Smooth muscle cell (in vitro differentiated cells): ENCODE measurements at regions not wholly inside any gene's neighbourhood (a gene's known extent, or its start where the extent isn't known, plus 50 kb on each side); places are given as distances from the start of the nearest gene placed in this dataset.
A peak's percentile ranks its signal among the peaks of the same experiment; 100 is the strongest.
"Not testable (repeated sequence)": the region's sequence is repeated elsewhere in the genome, so short reads cannot be mapped to it uniquely, and the experiment has no call there.

Source experiments
- DNase-seq: peaks from one replicate; lab custom pipeline; 2025; ENCODE audit not compliant: unreplicated experiment; lab: John Stamatoyannopoulos, UW
- H2AFZ ChIP-seq: fragments of 200-600 bp; sonication (generic); 2 replicates; pipeline ENCODE4 v1.6.0; 2016; ENCODE audit warnings: antibody characterized with exemption, low read depth, mild to moderate bottlenecking
- H3F3A ChIP-seq: fragments of 200-600 bp; sonication (generic); 2 replicates; pipeline ENCODE4 v1.6.0; 2017; ENCODE audit warnings: antibody characterized with exemption, low read depth
- H3K27ac ChIP-seq: fragments of 200-600 bp; sonication (generic); 2 replicates; pipeline ENCODE4 v1.5.1; 2016; ENCODE audit warnings: low read depth, mild to moderate bottlenecking
- H3K27me3 ChIP-seq: fragments of 200-600 bp; sonication (generic); 2 replicates; pipeline ENCODE4 v1.6.1; 2016; ENCODE audit warnings: low read depth, mild to moderate bottlenecking
- H3K36me3 ChIP-seq: fragments of 200-600 bp; sonication (generic); 2 replicates; pipeline ENCODE4 v1.5.1; 2016; ENCODE audit warnings: low read depth
- H3K4me1 ChIP-seq: fragments of 200-600 bp; sonication (generic); 2 replicates; pipeline ENCODE4 v1.5.1; 2016; ENCODE audit warnings: low read depth
- H3K4me2 ChIP-seq: fragments of 200-600 bp; sonication (generic); 2 replicates; pipeline ENCODE4 v1.6.0; 2016; ENCODE audit warnings: mild to moderate bottlenecking
- H3K4me3 ChIP-seq: fragments of 200-600 bp; sonication (generic); 2 replicates; pipeline ENCODE4 v1.5.1; 2016; ENCODE audit warnings: mild to moderate bottlenecking
- H3K79me2 ChIP-seq: fragments of 200-600 bp; sonication (generic); 2 replicates; pipeline ENCODE4 v1.6.0; 2016; ENCODE audit warnings: low read depth, mild to moderate bottlenecking
- H3K9ac ChIP-seq: fragments of 200-600 bp; sonication (generic); 2 replicates; pipeline ENCODE4 v1.6.0; 2016; ENCODE audit warnings: low read depth
- H3K9me3 ChIP-seq: fragments of 200-600 bp; sonication (generic); replicated peaks from 2 replicates; pipeline ENCODE4 v1.5.1; 2016; ENCODE audit warnings: low read depth
- H4K20me1 ChIP-seq: fragments of 200-600 bp; sonication (generic); 2 replicates; pipeline ENCODE4 v1.6.0; 2016; ENCODE audit warnings: low read depth
- CTCF ChIP-seq: fragments of 200-600 bp; sonication (generic); IDR thresholded peaks from 2 replicates; pipeline ENCODE4 v1.5.1; 2017; ENCODE audit warnings: borderline replicate concordance, mild to moderate bottlenecking, antibody characterized with exemption; ENCODE audit not compliant: insufficient read depth, poor library complexity, severe bottlenecking
- WGBS: methylation state at CpG from one replicate; pipeline ENCODE4 v1.1.7; 2016; ENCODE audit warnings: low lambda C conversion rate; 5-methylcytosine and 5-hydroxymethylcytosine counted together

GRCh38 chr2:132349092-132349687 is 67.4 kb upstream of the GPR39 start:
- H3K79me2 ChIP-seq, H3K9ac ChIP-seq, H3K9me3 ChIP-seq, DNase-seq, H3K36me3 ChIP-seq, H4K20me1 ChIP-seq, H3K27me3 ChIP-seq, H3K27ac ChIP-seq, H2AFZ ChIP-seq, H3K4me1 ChIP-seq, H3F3A ChIP-seq: not testable (repeated sequence)
- peak overlapping the region; percentile 63 for H3K4me2 ChIP-seq
- peak; percentile 77 for TF ChIP-seq CTCF
- H3K4me3 ChIP-seq: peak overlapping the region; percentile 18
- WGBS: 23% methylated on average over 8 of the region's 8 CpGs

GRCh38 chr2:132351668-132352067 is 64.9 kb upstream of the GPR39 start:
- H3K4me3 ChIP-seq: peak overlapping the region; percentile 55
- H3K9me3 ChIP-seq, H3F3A ChIP-seq, H3K36me3 ChIP-seq, DNase-seq, H3K9ac ChIP-seq, H2AFZ ChIP-seq, H3K4me1 ChIP-seq, H4K20me1 ChIP-seq, H3K27ac ChIP-seq, H3K79me2 ChIP-seq: not testable (repeated sequence)
- WGBS: 78% methylated on average over 4 of the region's 4 CpGs
- peaks cover 15% of the 10 kb centered on the region for H3K27me3 ChIP-seq
- H3K4me2 ChIP-seq: peak overlapping the region; percentile 89

GRCh38 chr2:132352481-132353001 is 64.1 kb upstream of the GPR39 start:
- not testable (repeated sequence) for H3K9ac ChIP-seq, H3K9me3 ChIP-seq, H3K36me3 ChIP-seq, DNase-seq, H3F3A ChIP-seq, H3K27ac ChIP-seq, H4K20me1 ChIP-seq, H2AFZ ChIP-seq, H3K79me2 ChIP-seq, H3K4me1 ChIP-seq
- Histone ChIP-seq H3K4me2 (peak overlapping the region; percentile 89), H3K27me3 (peaks cover 15% of the 10 kb centered on the region), H3K4me3 (peak overlapping the region; percentile 55)
- 3% methylated on average over 44 of the region's 44 CpGs for WGBS

GRCh38 chr2:132353380-132353779 is 63.2 kb upstream of the GPR39 start:
- H3F3A ChIP-seq, H4K20me1 ChIP-seq, H3K27ac ChIP-seq, H3K79me2 ChIP-seq, H3K4me1 ChIP-seq, H3K9me3 ChIP-seq, H3K36me3 ChIP-seq, DNase-seq, H3K9ac ChIP-seq: not testable (repeated sequence)
- peak overlapping the region; percentile 72 for H2AFZ ChIP-seq
- WGBS: 0% methylated on average over 25 of the region's 32 CpGs
- peaks cover 15% of the 10 kb centered on the region for H3K27me3 ChIP-seq
- H3K4me3 ChIP-seq: peak overlapping the region; percentile 55
- peak overlapping the region; percentile 89 for H3K4me2 ChIP-seq

GRCh38 chr2:132360964-132361363 is 55.6 kb upstream of the GPR39 start:
- H3K27ac ChIP-seq, H3K4me1 ChIP-seq, H2AFZ ChIP-seq, H3K4me2 ChIP-seq, H4K20me1 ChIP-seq, H3K4me3 ChIP-seq, H3K27me3 ChIP-seq, H3K79me2 ChIP-seq, H3F3A ChIP-seq, H3K36me3 ChIP-seq, DNase-seq, H3K9me3 ChIP-seq, H3K9ac ChIP-seq: not testable (repeated sequence)
- whole genome bisulfite sequencing: 80% methylated on average over 13 of the region's 19 CpGs

GRCh38 chr2:132361498-132361897 is 55.1 kb upstream of the GPR39 start:
- not testable (repeated sequence) for H3F3A ChIP-seq, H3K9ac ChIP-seq, H3K27me3 ChIP-seq, H3K4me3 ChIP-seq, H2AFZ ChIP-seq, DNase-seq, H3K27ac ChIP-seq, H3K36me3 ChIP-seq, H3K79me2 ChIP-seq, H3K9me3 ChIP-seq, H3K4me2 ChIP-seq, H3K4me1 ChIP-seq, H4K20me1 ChIP-seq
- 86% methylated on average over 14 of the region's 16 CpGs for WGBS

GRCh38 chr2:132363352-132363751 is 53.3 kb upstream of the GPR39 start:
- not testable (repeated sequence) for H3K4me3 ChIP-seq, H3K9ac ChIP-seq, H3K36me3 ChIP-seq, H3K4me1 ChIP-seq, H3K27me3 ChIP-seq, H3K4me2 ChIP-seq, H4K20me1 ChIP-seq, H3F3A ChIP-seq, DNase-seq, H3K79me2 ChIP-seq, H3K27ac ChIP-seq, H3K9me3 ChIP-seq, H2AFZ ChIP-seq
- WGBS: 73% methylated on average over 2 of the region's 2 CpGs

- not testable (repeated sequence) for H3K27ac ChIP-seq, H3K4me3 ChIP-seq, H3K4me2 ChIP-seq, H3K4me1 ChIP-seq, H3K27me3 ChIP-seq, DNase-seq, H3K9ac ChIP-seq, H3F3A ChIP-seq, H4K20me1 ChIP-seq, H3K36me3 ChIP-seq, H3K9me3 ChIP-seq, H2AFZ ChIP-seq, H3K79me2 ChIP-seq
- WGBS: 79% methylated on average over 2 of the region's 3 CpGs
Observed at GRCh38 chr2:132365963-132366362, 50.6 kb upstream of the GPR39 start.
